ENCODE measurements at regions not wholly inside any gene's neighbourhood (a gene's known extent, or its start where the extent isn't known, plus 50 kb on each side); places are given as distances from the start of the nearest gene placed in this dataset.

GRCh38 chr2:234304950-234305349 lies 191.9 kb downstream of the ARL4C start:
- no peak for FAIRE-seq

GRCh38 chr2:234302664-234302991 lies 194.3 kb downstream of the ARL4C start:
- no peak for FAIRE-seq

- FAIRE-seq: no peak
Measured at GRCh38 chr2:234300932-234301823, 195.7 kb downstream of the ARL4C start.

DNA sequence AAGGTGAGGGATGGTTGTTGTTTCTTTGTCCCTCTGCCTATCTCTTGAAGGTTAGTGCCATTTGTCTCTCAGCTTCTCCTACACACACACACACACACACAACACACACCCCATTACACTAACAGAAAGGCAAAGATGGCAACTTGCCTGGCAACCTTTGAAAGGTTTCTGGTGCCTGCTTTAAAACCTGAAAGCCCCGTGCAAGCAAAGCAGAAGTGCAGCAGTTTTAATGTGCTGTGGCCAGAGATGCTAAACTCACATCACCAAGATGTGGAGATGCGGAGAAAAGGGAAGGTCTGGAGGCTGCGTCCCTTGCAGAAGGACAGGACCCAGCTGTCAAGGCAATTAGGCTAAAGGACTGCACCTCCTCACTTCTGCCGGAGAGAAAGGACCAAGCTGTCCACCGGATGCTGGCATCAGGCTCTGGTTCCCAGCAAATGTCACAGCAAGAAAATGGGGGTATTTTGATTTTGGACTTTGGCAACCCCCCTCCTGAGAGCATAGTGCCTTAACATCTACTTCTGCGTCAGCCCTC lies 196.4 kb downstream of the ARL4C start:
- FAIRE-seq: no peak

DNA sequence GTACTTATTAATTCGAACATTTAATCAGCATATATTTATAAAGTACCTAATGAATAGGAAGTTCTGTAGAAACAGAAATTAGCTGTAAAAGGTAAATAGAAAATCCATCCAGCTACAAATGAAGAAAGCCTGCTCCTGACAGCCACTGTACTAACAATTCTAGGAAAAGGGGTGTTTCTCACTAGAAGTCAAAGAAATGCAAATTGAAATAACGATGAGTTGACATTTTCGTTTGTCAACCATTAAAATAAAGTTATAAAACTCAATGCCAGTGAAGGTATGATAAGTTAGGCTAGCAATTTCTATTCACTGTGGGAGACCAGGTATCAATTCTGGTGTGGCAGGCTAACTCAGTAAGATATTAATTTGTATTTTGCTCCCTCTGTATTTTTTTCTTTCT lies 198.0 kb downstream of the ARL4C start:
- no peak for FAIRE-seq

GRCh38 chr2:234296991-234297390 lies 199.9 kb downstream of the ARL4C start:
- no peak for FAIRE-seq

DNA sequence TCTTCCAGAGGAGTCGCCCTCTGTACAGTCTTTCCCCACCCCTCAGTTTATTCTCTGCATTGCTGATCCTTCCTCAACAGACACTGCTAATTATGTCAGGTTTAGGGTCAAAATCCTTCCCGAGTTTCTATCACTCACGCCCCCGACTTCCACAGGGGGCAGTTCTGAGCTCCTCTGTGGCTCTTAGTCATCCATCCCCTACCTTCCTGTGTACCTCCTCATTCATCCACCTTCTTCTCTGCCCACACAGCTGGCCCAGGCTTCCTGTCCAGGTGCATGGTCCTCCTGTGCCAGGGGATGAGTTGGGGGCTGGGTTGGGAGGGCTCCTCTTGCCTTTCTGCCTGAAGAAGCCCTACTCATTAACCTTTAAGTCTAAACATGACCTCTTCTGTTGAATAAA lies 202.9 kb downstream of the ARL4C start:
- FAIRE-seq: no peak

DNA sequence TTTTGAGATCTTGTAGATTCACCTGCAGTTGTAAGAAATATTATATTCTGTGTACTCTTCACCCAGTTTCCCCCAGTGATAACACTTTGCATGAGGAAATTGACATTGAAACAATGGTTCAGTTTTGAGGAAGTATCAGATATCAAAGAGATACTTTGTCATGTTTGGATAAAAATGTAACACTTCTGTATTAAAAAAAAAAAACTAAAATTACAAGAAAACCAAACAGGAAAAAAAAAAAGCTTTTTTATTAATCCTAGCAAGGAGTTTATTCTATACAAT lies 204.0 kb downstream of the ARL4C start:
- FAIRE-seq: no peak

DNA sequence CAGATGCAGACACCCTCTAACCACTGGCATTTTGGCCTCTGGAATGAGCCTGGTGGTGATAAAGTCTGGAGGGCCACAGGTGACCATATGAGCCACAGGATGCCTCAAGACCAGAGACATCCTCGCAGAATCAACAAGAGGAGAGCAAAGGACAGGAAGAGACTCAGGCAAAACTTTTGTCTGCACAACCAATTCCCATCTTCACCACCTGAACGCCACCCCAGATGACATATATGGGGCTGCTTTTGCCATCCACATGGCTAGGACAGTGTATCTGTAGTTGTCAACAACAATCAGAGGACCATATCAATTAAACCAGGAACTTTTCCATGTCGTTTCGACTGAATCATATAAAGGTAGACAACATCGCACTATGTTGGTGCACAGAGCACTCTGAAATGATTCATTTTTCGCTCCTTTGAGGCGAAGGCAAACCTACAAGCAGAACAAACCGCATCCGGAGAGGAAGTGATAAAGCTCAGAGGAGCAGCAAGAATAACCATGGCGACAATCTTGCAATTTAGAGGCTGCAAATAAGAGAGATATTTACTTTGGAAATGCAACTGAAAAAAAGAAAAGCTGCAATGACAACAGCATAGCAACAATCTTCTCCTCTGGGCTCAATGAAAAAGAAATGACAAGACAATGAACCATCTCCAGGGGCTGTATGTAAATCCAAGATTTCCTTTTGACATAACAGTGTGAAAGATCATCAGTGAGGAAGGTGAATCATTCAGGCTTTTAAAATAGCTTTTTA lies 204.5 kb downstream of the ARL4C start:
- no peak for FAIRE-seq

DNA sequence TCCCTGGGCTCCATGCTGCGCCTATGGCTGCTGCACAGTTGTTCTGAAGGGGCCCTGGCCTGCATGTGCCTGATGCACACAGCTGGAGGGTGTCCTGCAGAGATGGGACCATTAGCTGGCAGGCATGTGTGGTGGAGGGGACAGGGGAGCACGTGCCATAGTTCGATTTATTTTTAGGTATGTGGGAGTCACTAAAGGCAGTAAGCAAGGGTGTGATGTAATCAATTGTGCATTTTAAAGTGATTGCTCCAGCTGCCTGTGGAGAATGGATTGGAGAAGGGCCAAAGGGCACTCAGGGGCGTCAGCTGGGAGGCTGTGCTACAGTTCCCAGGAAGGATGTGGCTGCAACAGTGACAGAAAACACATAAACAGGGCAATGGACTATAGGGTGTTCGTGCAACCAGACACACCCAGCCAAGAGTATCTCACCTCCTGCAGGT lies 205.1 kb downstream of the ARL4C start:
- no peak for FAIRE-seq

GRCh38 chr2:234290671-234291070 lies 206.2 kb downstream of the ARL4C start:
- no peak for FAIRE-seq

- no peak for FAIRE-seq
Measured at GRCh38 chr2:234289834-234290590, 206.9 kb downstream of the ARL4C start.

GRCh38 chr2:234288974-234289455 lies 207.9 kb downstream of the ARL4C start:
- FAIRE-seq: no peak

- no peak for FAIRE-seq
Measured at GRCh38 chr2:234287650-234288049, 209.2 kb downstream of the ARL4C start.

DNA sequence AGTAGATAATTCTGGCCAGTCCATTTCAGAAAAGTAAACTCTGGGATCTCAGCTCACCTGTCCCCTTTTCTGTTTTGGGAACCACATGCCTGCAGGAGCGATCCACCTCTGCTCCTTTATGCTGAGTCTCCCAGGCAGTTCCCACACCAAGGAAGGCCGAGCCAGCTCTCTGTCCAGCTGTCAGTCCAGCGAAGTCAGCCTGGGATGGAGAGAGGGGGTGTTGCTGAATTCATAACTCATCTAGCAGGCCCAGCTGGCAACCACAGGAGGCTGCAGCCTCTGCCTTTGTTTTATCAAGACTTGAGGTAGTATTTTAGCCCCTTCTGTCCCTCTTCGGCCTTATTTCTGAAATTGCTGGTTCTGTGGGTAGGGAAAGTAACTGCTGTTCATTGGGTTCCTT lies 209.9 kb downstream of the ARL4C start:
- no peak for FAIRE-seq

DNA sequence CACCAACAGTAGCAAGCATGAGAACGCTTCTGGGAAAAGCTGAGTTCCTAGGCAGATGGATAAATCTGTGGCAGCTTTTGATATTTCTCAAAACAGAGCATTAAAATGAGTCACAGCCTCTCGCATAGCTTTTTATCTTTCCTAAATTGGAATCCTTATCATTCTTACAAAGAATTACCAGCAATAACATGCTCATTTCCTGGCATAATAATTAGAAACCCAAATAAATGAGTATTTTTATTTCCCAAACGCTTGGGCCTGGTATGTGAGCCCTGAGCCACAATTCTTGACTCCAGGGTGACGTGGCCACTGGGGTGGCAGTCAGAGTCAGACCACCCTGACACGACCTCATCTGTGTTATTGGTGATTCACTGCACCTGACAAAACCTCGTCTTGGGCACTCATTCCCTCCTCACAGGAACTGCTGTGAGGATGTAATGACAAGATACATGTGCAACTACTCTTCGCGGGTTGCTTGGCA lies 210.7 kb downstream of the ARL4C start:
- FAIRE-seq: no peak

DNA sequence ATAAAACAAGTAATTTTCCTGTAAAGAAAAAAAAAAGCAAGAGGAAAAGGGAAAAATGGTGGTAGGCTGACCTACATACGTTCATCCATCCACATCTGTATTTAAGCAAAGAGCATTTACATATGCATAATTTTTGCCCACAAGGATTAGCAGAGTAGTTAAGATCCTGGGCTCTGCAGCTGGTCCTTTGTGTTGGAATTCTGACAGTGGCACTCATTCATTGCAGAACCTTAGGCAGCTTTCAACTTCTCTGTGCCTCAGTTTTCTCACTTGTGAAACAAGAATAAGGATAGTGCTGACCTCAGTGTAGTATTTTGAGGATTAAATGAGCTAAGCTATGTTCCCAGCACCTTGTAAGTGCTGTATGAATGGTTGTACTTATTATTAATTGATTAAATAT lies 211.3 kb downstream of the ARL4C start:
- FAIRE-seq: no peak

- FAIRE-seq: no peak
Measured at GRCh38 chr2:234279637-234280036, 217.2 kb downstream of the ARL4C start.

DNA sequence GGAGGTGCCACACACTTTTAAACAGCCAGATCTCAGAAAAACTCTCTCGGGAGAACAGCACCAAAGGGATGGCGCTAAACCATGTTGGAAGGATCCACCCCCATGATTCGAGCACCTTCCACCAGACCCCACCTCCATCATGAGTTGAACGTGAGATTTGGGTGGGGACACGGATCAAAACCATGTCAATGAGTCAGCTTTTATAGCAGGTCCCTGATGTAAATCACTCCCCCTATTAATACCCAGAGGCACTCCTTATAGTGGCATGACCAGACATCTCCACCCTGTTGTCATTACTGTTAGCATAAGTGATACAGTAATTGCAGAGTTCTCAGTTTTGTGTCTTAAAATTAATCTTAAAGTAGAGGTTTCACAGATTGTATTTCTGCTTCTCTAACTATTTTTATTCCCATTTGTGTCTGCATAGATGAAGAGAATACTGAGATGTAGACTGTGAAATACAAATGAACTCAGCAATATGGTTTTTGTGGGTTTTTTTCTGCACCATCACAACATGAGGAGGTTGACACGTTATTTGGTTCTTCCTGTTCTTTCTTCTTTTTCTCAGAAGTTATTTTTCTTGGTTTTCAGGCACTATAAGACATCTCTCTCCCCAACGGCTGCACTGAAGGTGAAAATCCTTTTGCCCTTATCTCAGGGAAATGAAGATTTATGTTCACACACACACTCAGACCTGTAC lies 218.2 kb downstream of the ARL4C start:
- no peak for FAIRE-seq

DNA sequence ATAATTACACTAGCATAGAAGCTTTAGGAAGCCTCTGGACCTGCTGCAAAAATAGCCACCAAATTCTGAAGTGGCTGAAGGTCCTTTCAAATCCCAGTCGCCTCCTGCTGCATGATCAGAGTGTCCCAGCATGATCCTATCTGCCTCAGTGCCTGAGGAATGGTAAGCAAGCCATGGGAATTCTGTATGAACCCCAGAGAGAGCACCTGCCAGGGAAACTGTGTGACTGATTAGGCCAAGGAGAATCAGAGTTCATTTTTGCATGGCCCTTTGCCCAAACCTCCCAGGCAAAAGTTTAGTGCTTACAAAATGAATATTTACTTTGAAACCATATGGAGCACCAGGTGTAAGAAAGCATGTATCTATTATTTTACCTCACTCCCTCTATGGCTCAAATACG lies 221.4 kb downstream of the ARL4C start:
- FAIRE-seq: no peak

DNA sequence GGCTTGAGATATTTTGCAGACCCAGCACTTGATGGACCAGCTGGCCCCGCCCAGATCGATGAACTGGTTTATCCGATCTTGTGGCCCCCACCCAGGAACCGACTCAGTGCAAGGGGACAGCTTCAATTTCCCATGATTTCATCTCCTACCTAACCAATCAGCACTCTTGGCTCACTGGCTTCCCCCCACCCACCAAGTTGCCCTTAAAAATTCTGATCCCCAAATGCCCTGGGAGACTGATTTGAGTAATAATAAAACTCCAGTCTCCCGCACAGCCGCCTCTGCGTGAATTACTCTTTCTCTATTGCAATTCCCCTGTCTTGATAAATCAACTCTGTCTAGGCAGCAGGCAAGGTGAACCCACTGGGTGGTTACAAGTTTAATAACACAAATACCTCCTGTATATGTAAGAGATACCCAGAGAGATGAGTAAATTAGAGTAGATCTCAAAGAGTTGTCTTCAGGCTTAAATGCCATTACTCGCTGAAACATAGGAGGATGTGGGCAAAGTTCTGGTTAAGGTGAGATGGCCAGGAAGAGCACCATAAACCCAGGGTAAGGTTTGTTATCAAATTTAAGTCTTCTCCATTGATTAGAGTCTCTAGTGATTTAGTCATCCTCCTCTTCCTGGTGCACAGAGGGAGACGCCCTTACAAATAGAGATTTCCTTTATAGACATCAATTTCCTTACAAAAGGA lies 222.8 kb downstream of the ARL4C start:
- FAIRE-seq: no peak

Data from islet of Langerhans (tissue), 1 donor.